Kidney capillary endothelial cell (primary cell): ENCODE measurements at regions not wholly inside any gene's neighbourhood (a gene's known extent, or its start where the extent isn't known, plus 50 kb on each side); places are given as distances from the start of the nearest gene placed in this dataset.

ENCODE experiments used
- DNase-seq: peaks from one replicate; pipeline ENCODE4 v3.0.0-alpha.2; 2018; ENCODE audit warnings: low spot score

- DNase-seq: no peak
Measured at GRCh38 chr10:71145352-71145945, 66.9 kb upstream of the UNC5B start.

- DNase-seq: no peak
Measured at GRCh38 chr10:71150796-71151195, 61.6 kb upstream of the UNC5B start.

- DNase-seq: no peak
Measured at GRCh38 chr10:71152043-71152442, 60.3 kb upstream of the UNC5B start.

- DNase-seq: no peak
Measured at GRCh38 chr10:71156436-71156835, 55.9 kb upstream of the UNC5B start.

- no peak for DNase-seq
Measured at GRCh38 chr10:71157435-71157834, 54.9 kb upstream of the UNC5B start.

GRCh38 chr10:71158251-71158650 lies 54.1 kb upstream of the UNC5B start:
- no peak for DNase-seq

- no peak for DNase-seq
Measured at GRCh38 chr10:71158902-71159301, 53.5 kb upstream of the UNC5B start.

- no peak for DNase-seq
Measured at GRCh38 chr10:71159892-71160291, 52.5 kb upstream of the UNC5B start.

- peak; percentile 40 for DNase-seq
Measured at GRCh38 chr10:71161425-71161824, 50.9 kb upstream of the UNC5B start.
